Breast epithelium (tissue), 4 donors: ENCODE measurements at regions not wholly inside any gene's neighbourhood (a gene's known extent, or its start where the extent isn't known, plus 50 kb on each side); places are given as distances from the start of the nearest gene placed in this dataset.
A peak's percentile ranks its signal among the peaks of the same experiment; 100 is the strongest.

Source experiments
- DNase-seq, 2 donors: peaks; one replicate each; pipeline ENCODE4 v3.0.0-alpha.2; 2019; ENCODE audit warnings: low spot score in 2 of 2
- H3K27ac ChIP-seq, 2 donors: fragments of 200-600 bp; sonication (generic) in 1 of 2; one replicate each; pipeline ENCODE4 v1.5.1; 2016 to 2019; ENCODE audit warnings: mild to moderate bottlenecking in 1 of 2
- H3K27me3 ChIP-seq, 2 donors: fragments of 200-600 bp; sonication (generic) in 1 of 2; one replicate each; pipeline versions ENCODE4 v1.5.1 to v1.6.0; 2017 to 2019; ENCODE audit warnings: control low read depth in 1 of 2, mild to moderate bottlenecking in 1 of 2
- H3K36me3 ChIP-seq: fragments of 200-600 bp; one replicate; pipeline ENCODE4 v1.5.1; 2019
- H3K4me1 ChIP-seq, 2 donors: fragments of 200-600 bp; sonication (generic); one replicate each; pipeline ENCODE4 v1.5.1; 2016 to 2019; ENCODE audit warnings: control low read depth in 1 of 2
- H3K4me3 ChIP-seq, 3 donors: fragments of 200-600 bp; sonication (generic); 1 replicate in 2 of 3; 2 replicates in 1 of 3; pipeline ENCODE4 v1.5.1; 2016 to 2019; ENCODE audit warnings: mild to moderate bottlenecking in 3 of 3, moderate library complexity in 2 of 3
- H3K9me3 ChIP-seq, 2 donors: fragments of 200-600 bp; sonication (generic) in 1 of 2; one replicate each; pipeline ENCODE4 v1.5.1; 2016 to 2019; ENCODE audit warnings: control low read depth in 1 of 2
- POLR2A ChIP-seq: fragments of 450-650 bp; IDR thresholded peaks from one replicate; pipeline ENCODE4 v1.6.1; 2016; ENCODE audit warnings: antibody characterized with exemption, mild to moderate bottlenecking, moderate library complexity
- POLR2AphosphoS5 ChIP-seq, 3 donors: sonication (generic); formaldehyde crosslinking; IDR thresholded peaks; one replicate each; pipeline ENCODE4 v1.6.1; 2017; ENCODE audit warnings: antibody characterized with exemption in 3 of 3
- intact Hi-C: fragments of 100-400 bp; cut with DNase I; formaldehyde crosslinking; loops from one replicate; pipeline ENCODE4 v1.15.1; 2023; ENCODE audit warnings: low total_unique reads
- TF ChIP-seq, protein P1 (sequence below), 3 donors: fragments of 450-650 bp; IDR thresholded peaks; one replicate each; pipeline ENCODE4 v1.5.1; 2016 to 2017; ENCODE audit warnings: antibody characterized with exemption in 3 of 3, mild to moderate bottlenecking in 3 of 3, moderate library complexity in 3 of 3

- Histone ChIP-seq H3K9me3 (no peaks in the 10 kb centered on the region), H3K4me1 (no peaks in the 10 kb centered on the region), H3K36me3 (no peaks in the 10 kb centered on the region), H3K4me3 (no peak overlapping the region), H3K27me3 (peaks cover 0 to 6% of the 10 kb centered on the region in 2 donors), H3K27ac (peak overlapping the region; percentile 10 to 61)
- intact Hi-C loops: loop anchor here (10.0 kb wide), 1 partner anchor 54 kb away; the partner anchor contains the start of gene CLDN5
- DNase-seq: no peak
- no peak for TF ChIP-seq POLR2A
- no peak for TF ChIP-seq POLR2AphosphoS5 (IDR thresholded peaks at IDR 0.05)
- TF ChIP-seq, protein P1, sequence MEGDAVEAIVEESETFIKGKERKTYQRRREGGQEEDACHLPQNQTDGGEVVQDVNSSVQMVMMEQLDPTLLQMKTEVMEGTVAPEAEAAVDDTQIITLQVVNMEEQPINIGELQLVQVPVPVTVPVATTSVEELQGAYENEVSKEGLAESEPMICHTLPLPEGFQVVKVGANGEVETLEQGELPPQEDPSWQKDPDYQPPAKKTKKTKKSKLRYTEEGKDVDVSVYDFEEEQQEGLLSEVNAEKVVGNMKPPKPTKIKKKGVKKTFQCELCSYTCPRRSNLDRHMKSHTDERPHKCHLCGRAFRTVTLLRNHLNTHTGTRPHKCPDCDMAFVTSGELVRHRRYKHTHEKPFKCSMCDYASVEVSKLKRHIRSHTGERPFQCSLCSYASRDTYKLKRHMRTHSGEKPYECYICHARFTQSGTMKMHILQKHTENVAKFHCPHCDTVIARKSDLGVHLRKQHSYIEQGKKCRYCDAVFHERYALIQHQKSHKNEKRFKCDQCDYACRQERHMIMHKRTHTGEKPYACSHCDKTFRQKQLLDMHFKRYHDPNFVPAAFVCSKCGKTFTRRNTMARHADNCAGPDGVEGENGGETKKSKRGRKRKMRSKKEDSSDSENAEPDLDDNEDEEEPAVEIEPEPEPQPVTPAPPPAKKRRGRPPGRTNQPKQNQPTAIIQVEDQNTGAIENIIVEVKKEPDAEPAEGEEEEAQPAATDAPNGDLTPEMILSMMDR (IDR thresholded peaks at IDR 0.05): no peak
These were observed 55.1 kb upstream of the CLDN5 start for GRCh38 chr22:19579115-19579811.

- intact Hi-C loops: loop anchor here (10.0 kb wide), 1 partner anchor 55 kb away; the partner anchor contains the start of gene CLDN5
These were observed 55.7 kb upstream of the CLDN5 start for GRCh38 chr22:19579880-19580279.

DNA sequence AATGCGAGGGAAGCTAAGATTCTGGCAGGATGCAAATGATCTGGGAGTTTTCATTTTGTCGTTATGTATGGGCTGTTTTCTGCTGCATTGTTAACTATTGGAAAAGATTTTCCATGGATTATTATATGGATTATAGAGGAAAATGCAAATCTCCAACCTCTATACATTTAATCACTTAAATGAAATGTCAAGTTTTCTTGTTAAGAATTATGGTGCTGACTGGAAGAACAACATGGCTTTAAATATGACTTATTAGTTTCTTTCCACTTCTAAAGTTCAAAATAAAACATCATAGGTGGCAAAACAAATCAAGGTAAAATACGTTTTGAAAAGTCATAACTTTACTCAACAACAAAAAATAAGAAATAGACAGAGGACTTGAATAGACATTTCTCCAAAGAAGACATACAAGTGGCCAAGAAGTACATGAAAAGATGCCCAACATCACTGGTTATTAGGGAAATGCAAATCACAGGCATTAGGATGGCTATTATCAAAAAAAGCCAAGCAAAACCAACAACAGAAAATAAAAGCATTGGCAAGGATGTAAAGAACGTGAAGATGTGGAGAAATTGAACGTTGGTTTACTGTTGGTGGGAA, 56.2 kb upstream of the CLDN5 start:
- no peak for DNase-seq
- Histone ChIP-seq H3K4me1 (no peaks in the 10 kb centered on the region), H3K4me3 (no peak overlapping the region), H3K36me3 (no peaks in the 10 kb centered on the region), H3K27me3 (peaks cover 0 to 6% of the 10 kb centered on the region in 2 donors), H3K9me3 (no peaks in the 10 kb centered on the region), H3K27ac (no peak overlapping the region)
- intact Hi-C loops: no loop called here
- TF ChIP-seq, protein P1 (IDR thresholded peaks at IDR 0.05): no peak
- no peak for TF ChIP-seq POLR2AphosphoS5 (IDR thresholded peaks at IDR 0.05)
- no peak for TF ChIP-seq POLR2A

More at GRCh38 chr22:19579880-19580279, 55.7 kb upstream of the CLDN5 start:
- TF ChIP-seq POLR2AphosphoS5 (IDR thresholded peaks at IDR 0.05): peak; percentile 16 to 77 (median 50)
- no peak for TF ChIP-seq POLR2A
- TF ChIP-seq, protein P1 (IDR thresholded peaks at IDR 0.05): no peak
- Histone ChIP-seq H3K36me3 (no peaks in the 10 kb centered on the region), H3K9me3 (no peaks in the 10 kb centered on the region), H3K27me3 (peaks cover 0 to 6% of the 10 kb centered on the region in 2 donors), H3K4me1 (no peaks in the 10 kb centered on the region), H3K27ac (peak overlapping the region; percentile 10 to 61), H3K4me3 (no peak overlapping the region)
- peak in 1 of 2 donors; percentile 24 for DNase-seq

DNA sequence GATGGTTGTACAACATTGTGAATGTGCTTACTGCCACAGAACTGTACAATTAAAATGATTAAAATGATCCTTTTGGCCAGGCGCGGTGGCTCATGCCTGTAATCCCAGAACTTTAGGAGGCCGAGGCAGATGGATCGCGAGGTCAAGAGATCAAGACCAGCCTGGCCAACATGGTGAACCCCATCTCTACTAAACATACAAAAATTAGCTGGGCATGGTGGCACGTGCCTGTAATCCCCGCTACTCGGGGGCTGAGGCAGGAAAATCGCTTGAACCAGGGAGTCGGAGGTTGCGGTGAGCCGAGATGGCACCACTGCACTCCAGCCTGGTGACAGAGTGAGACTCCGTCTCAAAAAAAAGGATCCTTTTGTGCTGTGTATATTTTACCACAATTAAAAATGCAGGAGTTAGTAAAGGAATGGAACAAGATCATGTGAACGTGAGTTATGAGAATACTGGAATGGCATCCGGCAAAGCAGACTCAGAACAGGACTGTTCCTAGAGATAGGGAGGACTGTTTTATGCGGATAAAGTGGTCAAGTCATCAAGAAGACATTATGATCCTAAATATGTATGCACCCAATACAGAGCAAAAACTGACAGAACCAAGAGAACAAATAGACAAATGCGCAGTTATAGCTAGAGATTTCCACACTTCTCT, 58.0 kb upstream of the CLDN5 start:
- H3K9me3 ChIP-seq: no peaks in the 10 kb centered on the region
- no peaks in the 10 kb centered on the region for H3K36me3 ChIP-seq
- H3K27ac ChIP-seq: no peak overlapping the region
- no peak overlapping the region for H3K4me3 ChIP-seq
- peaks cover 0 to 2% of the 10 kb centered on the region in 2 donors for H3K27me3 ChIP-seq
- H3K4me1 ChIP-seq: no peaks in the 10 kb centered on the region
- no peak for DNase-seq
- TF ChIP-seq POLR2AphosphoS5 (IDR thresholded peaks at IDR 0.05) (no peak), POLR2A (no peak)
- TF ChIP-seq, protein P1 (IDR thresholded peaks at IDR 0.05): no peak
- intact Hi-C loops: no loop called here
